HCT116 (cell line): ENCODE measurements at regions not wholly inside any gene's neighbourhood (a gene's known extent, or its start where the extent isn't known, plus 50 kb on each side); places are given as distances from the start of the nearest gene placed in this dataset.

Experiments
- ATAC-seq: fragments of 200-7000 bp; cut with Tn5 transposase; 2 replicates; pipeline ENCODE4 v1.9.1; 2020; ENCODE audit warnings: mild to moderate bottlenecking, moderate library complexity
- BruUV-seq: library from RNA; stranded (reverse); fragments of 400-500 nt; replicated peaks from 2 replicates; lab custom pipeline; 2021; lab: Mats Ljungman, UMichigan
- CTCF ChIA-PET: fragments of 300-600 bp; sonication (Branson Sonifier 250); formaldehyde crosslinking; loops from one replicate; lab custom pipeline; 2021; ENCODE audit warnings: antibody characterized with exemption; lab: Charles Lee
- POLR2A ChIA-PET: fragments of 300-600, 350-600 bp; sonication (Branson Sonifier 250); formaldehyde crosslinking; loops from one replicate; lab custom pipeline; 2021; ENCODE audit warnings: antibody characterized with exemption; lab: Charles Lee
- RAD21 ChIA-PET, 2 experiments: fragments of 300-600 bp; sonication (Branson Sonifier 250); formaldehyde crosslinking; loops; one replicate each; lab custom pipeline; 2023; ENCODE audit warnings: low total read pairs in 2 of 2; ENCODE audit not compliant: uncharacterized antibody in 2 of 2, unreplicated experiment in 2 of 2, low non-redundant PET in 1 of 2; lab: Charles Lee
- DNase-seq: peaks from one replicate; pipeline ENCODE4 v3.0.0-alpha.2; 2010; ENCODE audit warnings: low read depth, low spot score
- H2AFZ ChIP-seq: fragments of 200-600 bp; shearing (Covaris generic), sonication (generic); 2 replicates; pipeline ENCODE4 v1.6.1; 2017; ENCODE audit warnings: low read depth, mixed run types, mixed read lengths, antibody characterized with exemption, low read length; ENCODE audit not compliant: poor library complexity, severe bottlenecking
- H3K27ac ChIP-seq: 2 replicates; pipeline ENCODE4 v1.5.1; 2012; ENCODE audit warnings: low read depth, low read length
- H3K27me3 ChIP-seq: fragments of 200-600 bp; sonication (generic); 2 replicates; pipeline ENCODE4 v1.6.1; 2016; ENCODE audit warnings: mixed run types, low read length, mixed read lengths; ENCODE audit not compliant: insufficient read depth
- H3K36me3 ChIP-seq, 2 experiments: fragments of 200-500 bp in 1 of 2; fragments of 200-600 bp in 1 of 2; sonication (Bioruptor generic) in 1 of 2; sonication (generic) in 1 of 2; 2 replicates each; pipeline versions ENCODE4 v1.5.1 to v1.6.1; 2014 to 2016; ENCODE audit warnings: low read length in 2 of 2, inconsistent platforms in 1 of 2, mixed read lengths in 1 of 2, mixed run types in 1 of 2; ENCODE audit not compliant: insufficient read depth in 2 of 2, control insufficient read depth in 1 of 2
- H3K4me1 ChIP-seq, 2 experiments: fragments of 200-600 bp in 1 of 2; sonication (generic) in 1 of 2; 2 replicates each; pipeline versions ENCODE4 v1.5.1 to v1.6.1; 2012 to 2017; ENCODE audit warnings: low read length in 2 of 2, inconsistent platforms in 1 of 2, mild to moderate bottlenecking in 1 of 2, mixed read lengths in 1 of 2, mixed run types in 1 of 2, moderate library complexity in 1 of 2; ENCODE audit not compliant: insufficient read depth in 2 of 2, control insufficient read depth in 1 of 2
- H3K4me2 ChIP-seq: fragments of 200-600 bp; sonication (generic); 2 replicates; pipeline ENCODE4 v1.6.1; 2017; ENCODE audit warnings: mixed run types, low read length, mixed read lengths
- H3K4me3 ChIP-seq, 2 experiments: fragments of 200-600 bp in 1 of 2; sonication (generic) in 1 of 2; replicated peaks in 1 of 2; 2 replicates each; pipeline ENCODE4 v1.5.1; 2011 to 2016; ENCODE audit warnings: low read length in 2 of 2, control low read depth in 1 of 2, low read depth in 1 of 2, mild to moderate bottlenecking in 1 of 2, mixed read lengths in 1 of 2, mixed run types in 1 of 2
- H3K79me2 ChIP-seq: fragments of 200-600 bp; sonication (generic); 2 replicates; pipeline ENCODE4 v1.6.1; 2017; ENCODE audit warnings: mild to moderate bottlenecking, mixed run types, low read length, moderate library complexity, mixed read lengths; ENCODE audit not compliant: insufficient read depth
- H3K9ac ChIP-seq: fragments of 200-600 bp; sonication (generic); 2 replicates; pipeline ENCODE4 v1.6.1; 2016; ENCODE audit warnings: low read length, mixed read lengths
- H3K9me2 ChIP-seq: fragments of 200-600 bp; sonication (generic), shearing (Covaris generic); 2 replicates; pipeline ENCODE4 v1.6.1; 2017; ENCODE audit warnings: mixed run types, mild to moderate bottlenecking, moderate library complexity; ENCODE audit not compliant: insufficient read depth
- H3K9me3 ChIP-seq, 2 experiments: fragments of 200-500 bp in 1 of 2; fragments of 200-600 bp in 1 of 2; sonication (Bioruptor generic) in 1 of 2; sonication (generic) in 1 of 2; 2 replicates each; pipeline ENCODE4 v1.6.1; 2014 to 2017; ENCODE audit warnings: low read length in 2 of 2, mixed read lengths in 2 of 2, inconsistent platforms in 1 of 2, low read depth in 1 of 2, mild to moderate bottlenecking in 1 of 2, mixed run types in 1 of 2, moderate library complexity in 1 of 2; ENCODE audit not compliant: control insufficient read depth in 1 of 2, insufficient read depth in 1 of 2
- H4K20me1 ChIP-seq: fragments of 200-600 bp; sonication (generic), shearing (Covaris generic); 2 replicates; pipeline ENCODE4 v1.6.1; 2017; ENCODE audit warnings: mixed run types, mild to moderate bottlenecking, moderate library complexity; ENCODE audit not compliant: insufficient read depth
- CBX3 ChIP-seq: IDR thresholded peaks from 2 replicates; pipeline ENCODE4 v1.6.1; 2012; ENCODE audit warnings: low read depth
- CEBPB ChIP-seq: IDR thresholded peaks from 2 replicates; pipeline ENCODE4 v1.6.1; 2012; ENCODE audit warnings: low read depth
- ELF1 ChIP-seq: IDR thresholded peaks from 2 replicates; pipeline ENCODE4 v1.6.1; 2012; ENCODE audit warnings: low read depth, borderline replicate concordance
- EZH2 ChIP-seq: fragments of 200-600 bp; sonication (generic); IDR thresholded peaks from 2 replicates; pipeline ENCODE4 v1.6.1; 2017; ENCODE audit warnings: antibody characterized with exemption, mixed run types
- EZH2phosphoT487 ChIP-seq: fragments of 200-600 bp; IDR thresholded peaks from 2 replicates; pipeline ENCODE4 v1.6.1; 2018; ENCODE audit warnings: antibody characterized with exemption, borderline replicate concordance
- FOSL1 ChIP-seq: IDR thresholded peaks from 2 replicates; pipeline ENCODE4 v1.6.1; 2012; ENCODE audit warnings: low read depth
- POLR2A ChIP-seq: IDR thresholded peaks from 2 replicates; pipeline ENCODE4 v1.7.0; 2011; ENCODE audit warnings: borderline replicate concordance; ENCODE audit not compliant: insufficient read depth, insufficient read length; ENCODE audit errors: extremely low read depth
- POLR2AphosphoS5 ChIP-seq: IDR thresholded peaks from 2 replicates; pipeline ENCODE4 v1.6.1; 2011; ENCODE audit warnings: mild to moderate bottlenecking, low read depth, low read length, moderate library complexity
- RAD21 ChIP-seq: IDR thresholded peaks from 2 replicates; pipeline ENCODE4 v1.6.1; 2012; ENCODE audit warnings: low read depth, mild to moderate bottlenecking
- SIN3A ChIP-seq: IDR thresholded peaks from 2 replicates; pipeline ENCODE4 v1.6.1; 2012; ENCODE audit warnings: low read depth
- SP1 ChIP-seq: IDR thresholded peaks from 2 replicates; pipeline ENCODE4 v1.6.1; 2012; ENCODE audit warnings: low read depth
- SRF ChIP-seq: IDR thresholded peaks from 2 replicates; pipeline ENCODE4 v1.6.1; 2012; ENCODE audit warnings: low read depth
- TCF7L2 ChIP-seq: IDR thresholded peaks from 2 replicates; pipeline ENCODE4 v1.7.0; 2011; ENCODE audit warnings: borderline replicate concordance, inconsistent platforms; ENCODE audit not compliant: insufficient read depth, insufficient read length; ENCODE audit errors: extremely low read depth
- YY1 ChIP-seq: IDR thresholded peaks from 2 replicates; pipeline ENCODE4 v1.6.1; 2011; ENCODE audit warnings: low read length, low read depth, moderate library complexity, mild to moderate bottlenecking; ENCODE audit not compliant: insufficient replicate concordance; ENCODE audit errors: extremely low read depth
- ZNF274 ChIP-seq: fragments of 200-500 bp; sonication (Bioruptor generic); IDR thresholded peaks from 2 replicates; pipeline ENCODE4 v1.6.1; 2014; ENCODE audit warnings: mild to moderate bottlenecking, low read depth, low read length, inconsistent platforms
- intact Hi-C: fragments of 100-400 bp; cut with micrococcal nuclease; formaldehyde crosslinking; loops from 2 replicates; pipeline ENCODE4 v1.10.0; 2022
- TF ChIP-seq, protein P1 (sequence below): IDR thresholded peaks from 2 replicates; pipeline ENCODE4 v1.6.1; 2011; ENCODE audit warnings: mild to moderate bottlenecking, low read length, moderate library complexity; ENCODE audit not compliant: insufficient replicate concordance; ENCODE audit errors: extremely low read depth
- TF ChIP-seq, protein P2 (sequence below): IDR thresholded peaks from 2 replicates; pipeline ENCODE4 v1.6.1; 2012
- TF ChIP-seq, protein P3 (sequence below): IDR thresholded peaks from 2 replicates; pipeline ENCODE4 v1.6.1; 2012; ENCODE audit warnings: low read depth
- TF ChIP-seq, protein P4 (sequence below), 3 experiments: fragments of 200-600 bp in 1 of 3; sonication (generic) in 1 of 3; IDR thresholded peaks in 2 of 3; conservative IDR thresholded peaks in 1 of 3; 2 replicates each; pipeline ENCODE4 v1.5.1; 2012 to 2017; ENCODE audit warnings: low read depth in 2 of 3, low read length in 2 of 3, antibody characterized with exemption in 1 of 3, borderline replicate concordance in 1 of 3, control low read depth in 1 of 3, mild to moderate bottlenecking in 1 of 3, mixed read lengths in 1 of 3, mixed run types in 1 of 3, moderate library complexity in 1 of 3; ENCODE audit not compliant: insufficient read depth in 1 of 3

DNA sequence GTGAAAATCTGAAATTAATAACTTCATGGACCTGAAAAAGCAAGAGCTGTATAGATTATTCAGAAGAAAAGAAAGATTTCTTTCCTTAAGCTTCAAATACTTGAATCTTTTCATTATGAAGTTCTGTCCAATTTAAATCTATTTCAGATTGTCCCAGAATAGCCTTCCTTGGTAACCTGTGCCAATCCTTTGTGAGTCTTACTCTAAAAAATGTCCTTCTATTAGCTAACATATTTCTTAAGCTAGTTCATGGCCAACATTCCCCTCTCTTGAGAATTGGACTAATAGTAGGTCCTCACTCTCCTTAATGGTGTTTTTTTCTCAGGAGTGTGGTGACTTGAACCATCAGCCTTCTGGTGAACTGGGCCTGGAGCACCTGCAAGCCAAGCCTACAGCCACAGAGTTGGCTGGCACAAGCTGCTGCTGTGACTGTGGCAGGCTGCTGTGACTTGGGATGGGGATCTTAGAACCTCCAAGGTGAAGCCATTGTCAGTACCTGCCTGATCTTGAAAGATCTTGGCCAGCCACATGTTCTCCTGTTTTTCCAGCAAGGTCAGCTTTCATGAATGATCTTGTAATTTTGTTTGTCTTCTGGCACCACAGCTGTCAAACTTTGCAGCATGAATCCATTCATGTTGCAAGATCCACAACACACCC, 262.6 kb upstream of the MAP3K1 start:
- ATAC-seq: no peak
- RAD21 ChIA-PET: interaction anchor here in 1 of 2 experiments (0.6 kb wide), 1 partner anchor 189 kb away, joined by 3 read pairs; no protein-coding TSS in a partner anchor
- intact Hi-C loops: no loop called here
- Histone ChIP-seq H3K9me3 (no peaks in the 10 kb centered on the region), H2AFZ (no peak overlapping the region), H3K4me2 (no peak overlapping the region), H3K4me3 (no peak overlapping the region), H3K36me3 (no peaks in the 10 kb centered on the region), H3K9ac (no peak overlapping the region), H3K9me2 (no peaks in the 10 kb centered on the region), H3K27me3 (no peaks in the 10 kb centered on the region), H3K27ac (no peak overlapping the region), H3K4me1 (no peaks in the 10 kb centered on the region), H3K79me2 (no peaks in the 10 kb centered on the region), H4K20me1 (no peaks in the 10 kb centered on the region)
- TF ChIP-seq, protein P1, sequence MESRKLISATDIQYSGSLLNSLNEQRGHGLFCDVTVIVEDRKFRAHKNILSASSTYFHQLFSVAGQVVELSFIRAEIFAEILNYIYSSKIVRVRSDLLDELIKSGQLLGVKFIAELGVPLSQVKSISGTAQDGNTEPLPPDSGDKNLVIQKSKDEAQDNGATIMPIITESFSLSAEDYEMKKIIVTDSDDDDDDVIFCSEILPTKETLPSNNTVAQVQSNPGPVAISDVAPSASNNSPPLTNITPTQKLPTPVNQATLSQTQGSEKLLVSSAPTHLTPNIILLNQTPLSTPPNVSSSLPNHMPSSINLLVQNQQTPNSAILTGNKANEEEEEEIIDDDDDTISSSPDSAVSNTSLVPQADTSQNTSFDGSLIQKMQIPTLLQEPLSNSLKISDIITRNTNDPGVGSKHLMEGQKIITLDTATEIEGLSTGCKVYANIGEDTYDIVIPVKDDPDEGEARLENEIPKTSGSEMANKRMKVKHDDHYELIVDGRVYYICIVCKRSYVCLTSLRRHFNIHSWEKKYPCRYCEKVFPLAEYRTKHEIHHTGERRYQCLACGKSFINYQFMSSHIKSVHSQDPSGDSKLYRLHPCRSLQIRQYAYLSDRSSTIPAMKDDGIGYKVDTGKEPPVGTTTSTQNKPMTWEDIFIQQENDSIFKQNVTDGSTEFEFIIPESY: no peak
- TF ChIP-seq POLR2AphosphoS5 (no peak), POLR2A (no peak), EZH2phosphoT487 (no peak), ELF1 (no peak), RAD21 (no peak), FOSL1 (no peak), CBX3 (no peak), CEBPB (no peak), SIN3A (no peak), SP1 (no peak), ZNF274 (no peak), YY1 (no peak), TCF7L2 (no peak), SRF (no peak), EZH2 (no peak)
- TF ChIP-seq, protein P2, sequence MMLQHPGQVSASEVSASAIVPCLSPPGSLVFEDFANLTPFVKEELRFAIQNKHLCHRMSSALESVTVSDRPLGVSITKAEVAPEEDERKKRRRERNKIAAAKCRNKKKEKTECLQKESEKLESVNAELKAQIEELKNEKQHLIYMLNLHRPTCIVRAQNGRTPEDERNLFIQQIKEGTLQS: no peak
- TF ChIP-seq, protein P3, sequence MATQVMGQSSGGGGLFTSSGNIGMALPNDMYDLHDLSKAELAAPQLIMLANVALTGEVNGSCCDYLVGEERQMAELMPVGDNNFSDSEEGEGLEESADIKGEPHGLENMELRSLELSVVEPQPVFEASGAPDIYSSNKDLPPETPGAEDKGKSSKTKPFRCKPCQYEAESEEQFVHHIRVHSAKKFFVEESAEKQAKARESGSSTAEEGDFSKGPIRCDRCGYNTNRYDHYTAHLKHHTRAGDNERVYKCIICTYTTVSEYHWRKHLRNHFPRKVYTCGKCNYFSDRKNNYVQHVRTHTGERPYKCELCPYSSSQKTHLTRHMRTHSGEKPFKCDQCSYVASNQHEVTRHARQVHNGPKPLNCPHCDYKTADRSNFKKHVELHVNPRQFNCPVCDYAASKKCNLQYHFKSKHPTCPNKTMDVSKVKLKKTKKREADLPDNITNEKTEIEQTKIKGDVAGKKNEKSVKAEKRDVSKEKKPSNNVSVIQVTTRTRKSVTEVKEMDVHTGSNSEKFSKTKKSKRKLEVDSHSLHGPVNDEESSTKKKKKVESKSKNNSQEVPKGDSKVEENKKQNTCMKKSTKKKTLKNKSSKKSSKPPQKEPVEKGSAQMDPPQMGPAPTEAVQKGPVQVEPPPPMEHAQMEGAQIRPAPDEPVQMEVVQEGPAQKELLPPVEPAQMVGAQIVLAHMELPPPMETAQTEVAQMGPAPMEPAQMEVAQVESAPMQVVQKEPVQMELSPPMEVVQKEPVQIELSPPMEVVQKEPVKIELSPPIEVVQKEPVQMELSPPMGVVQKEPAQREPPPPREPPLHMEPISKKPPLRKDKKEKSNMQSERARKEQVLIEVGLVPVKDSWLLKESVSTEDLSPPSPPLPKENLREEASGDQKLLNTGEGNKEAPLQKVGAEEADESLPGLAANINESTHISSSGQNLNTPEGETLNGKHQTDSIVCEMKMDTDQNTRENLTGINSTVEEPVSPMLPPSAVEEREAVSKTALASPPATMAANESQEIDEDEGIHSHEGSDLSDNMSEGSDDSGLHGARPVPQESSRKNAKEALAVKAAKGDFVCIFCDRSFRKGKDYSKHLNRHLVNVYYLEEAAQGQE: no peak
- TF ChIP-seq, protein P4, sequence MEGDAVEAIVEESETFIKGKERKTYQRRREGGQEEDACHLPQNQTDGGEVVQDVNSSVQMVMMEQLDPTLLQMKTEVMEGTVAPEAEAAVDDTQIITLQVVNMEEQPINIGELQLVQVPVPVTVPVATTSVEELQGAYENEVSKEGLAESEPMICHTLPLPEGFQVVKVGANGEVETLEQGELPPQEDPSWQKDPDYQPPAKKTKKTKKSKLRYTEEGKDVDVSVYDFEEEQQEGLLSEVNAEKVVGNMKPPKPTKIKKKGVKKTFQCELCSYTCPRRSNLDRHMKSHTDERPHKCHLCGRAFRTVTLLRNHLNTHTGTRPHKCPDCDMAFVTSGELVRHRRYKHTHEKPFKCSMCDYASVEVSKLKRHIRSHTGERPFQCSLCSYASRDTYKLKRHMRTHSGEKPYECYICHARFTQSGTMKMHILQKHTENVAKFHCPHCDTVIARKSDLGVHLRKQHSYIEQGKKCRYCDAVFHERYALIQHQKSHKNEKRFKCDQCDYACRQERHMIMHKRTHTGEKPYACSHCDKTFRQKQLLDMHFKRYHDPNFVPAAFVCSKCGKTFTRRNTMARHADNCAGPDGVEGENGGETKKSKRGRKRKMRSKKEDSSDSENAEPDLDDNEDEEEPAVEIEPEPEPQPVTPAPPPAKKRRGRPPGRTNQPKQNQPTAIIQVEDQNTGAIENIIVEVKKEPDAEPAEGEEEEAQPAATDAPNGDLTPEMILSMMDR (IDR thresholded peaks at IDR 0.05 in 2 of 3, conservative IDR thresholded peaks at IDR 0.05 in 1 of 3; ENCODE audit: borderline replicate concordance in 1 of 3, insufficient read depth in 1 of 3, low read depth in 2 of 3, low read length in 2 of 3): no peak
- CTCF ChIA-PET: no interaction called here
- BruUV-seq: no TSS peak
- POLR2A ChIA-PET: no interaction called here
- no peak for DNase-seq
